A673 (cell line): ENCODE measurements at regions not wholly inside any gene's neighbourhood (a gene's known extent, or its start where the extent isn't known, plus 50 kb on each side); places are given as distances from the start of the nearest gene placed in this dataset.

Source experiments
- BruUV-seq: library from RNA; stranded (reverse); fragments of 400-500 nt; replicated peaks from 2 replicates; lab custom pipeline; 2021; lab: Mats Ljungman, UMichigan
- CTCF ChIA-PET: fragments of 300-600 bp; sonication (Branson Sonifier 250); formaldehyde crosslinking; loops from one replicate; lab custom pipeline; 2022; ENCODE audit warnings: antibody characterized with exemption; lab: Charles Lee
- POLR2A ChIA-PET: fragments of 300-600 bp; sonication (Branson Sonifier 250); formaldehyde crosslinking; loops from one replicate; lab custom pipeline; 2022; ENCODE audit warnings: antibody characterized with exemption; ENCODE audit not compliant: low non-redundant PET; lab: Charles Lee
- DNase-seq: peaks from one replicate; pipeline ENCODE4 v3.0.0-alpha.2; 2015; ENCODE audit warnings: low spot score
- H3K27ac ChIP-seq: fragments of 200-600 bp; sonication (generic); 2 replicates; pipeline ENCODE4 v1.5.1; 2016; ENCODE audit warnings: mixed run types, low read depth, mild to moderate bottlenecking, mixed read lengths, antibody characterized with exemption, low read length; ENCODE audit not compliant: poor library complexity, severe bottlenecking
- H3K27me3 ChIP-seq: fragments of 200-600 bp; sonication (generic); replicated peaks from 2 replicates; pipeline ENCODE4 v1.6.1; 2017; ENCODE audit warnings: mixed run types, low read depth, mild to moderate bottlenecking, mixed read lengths, antibody characterized with exemption, low read length; ENCODE audit not compliant: insufficient read depth, poor library complexity
- H3K36me3 ChIP-seq: fragments of 200-600 bp; sonication (generic); 2 replicates; pipeline ENCODE4 v1.6.1; 2016; ENCODE audit warnings: mixed run types, mild to moderate bottlenecking, mixed read lengths, antibody characterized with exemption, low read length; ENCODE audit not compliant: insufficient read depth, poor library complexity, severe bottlenecking
- H3K4me1 ChIP-seq: fragments of 200-600 bp; sonication (generic); 2 replicates; pipeline ENCODE4 v1.6.1; 2017; ENCODE audit warnings: mixed run types, mild to moderate bottlenecking, mixed read lengths, antibody characterized with exemption, low read length; ENCODE audit not compliant: insufficient read depth, poor library complexity, severe bottlenecking
- H3K4me3 ChIP-seq: fragments of 200-600 bp; sonication (generic); 2 replicates; pipeline ENCODE4 v1.5.1; 2016; ENCODE audit warnings: low read depth, mixed run types, mild to moderate bottlenecking, mixed read lengths, low read length; ENCODE audit not compliant: poor library complexity, severe bottlenecking
- H3K9me3 ChIP-seq: fragments of 200-600 bp; sonication (generic); 2 replicates; pipeline ENCODE4 v1.6.1; 2016; ENCODE audit warnings: mixed run types, low read depth, mild to moderate bottlenecking, mixed read lengths, antibody characterized with exemption, low read length; ENCODE audit not compliant: poor library complexity, severe bottlenecking
- CTCF ChIP-seq: fragments of 300-800, 200-600 bp; sonication (generic); conservative IDR thresholded peaks from 2 replicates; pipeline ENCODE4 v1.5.1; 2017; ENCODE audit warnings: low read depth, mild to moderate bottlenecking, antibody characterized with exemption, low read length, moderate library complexity, mixed read lengths
- EZH2 ChIP-seq: fragments of 200-600 bp; sonication (generic); IDR thresholded peaks from 2 replicates; pipeline ENCODE4 v1.6.1; 2017; ENCODE audit warnings: borderline replicate concordance, low read depth, mild to moderate bottlenecking, mixed read lengths, antibody characterized with exemption, low read length; ENCODE audit not compliant: poor library complexity, severe bottlenecking
- intact Hi-C: fragments of 100-400 bp; cut with micrococcal nuclease; formaldehyde crosslinking; loops from one replicate; pipeline ENCODE4 v1.10.0; 2022; ENCODE audit not compliant: unreplicated experiment

DNA sequence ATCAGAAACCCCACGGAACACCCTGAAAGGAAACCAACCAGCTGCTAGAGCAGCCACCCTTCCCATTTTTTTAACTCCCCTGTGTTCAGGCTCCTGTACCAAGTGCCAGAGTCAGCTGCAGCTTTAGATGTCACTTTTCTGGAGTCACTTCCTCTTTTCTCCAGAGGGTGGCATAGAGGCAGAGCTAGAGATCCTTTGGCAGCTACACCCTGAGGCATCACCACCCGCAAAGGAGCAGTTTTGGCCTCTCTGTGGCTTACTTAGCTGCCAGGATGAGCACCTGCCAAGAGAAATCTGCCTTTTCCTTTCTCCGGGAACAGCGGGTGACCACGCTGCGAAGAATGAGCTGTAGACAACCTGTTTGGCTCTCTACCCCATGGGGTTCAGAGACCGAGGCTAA lies 58.0 kb upstream of the CHRDL1 start:
- H3K27ac ChIP-seq: no peak overlapping the region
- no peaks in the 10 kb centered on the region for H3K4me1 ChIP-seq
- no peak overlapping the region for H3K4me3 ChIP-seq
- ChIA-PET CTCF (interaction anchor here (1.3 to 1.8 kb wide), 2 partner anchors 247 to 391 kb away, joined by 9 read pairs; no protein-coding TSS in a partner anchor), POLR2A (no interaction called here)
- peak; percentile 52 for DNase-seq
- H3K9me3 ChIP-seq: no peaks in the 10 kb centered on the region
- peaks cover 6% of the 10 kb centered on the region for H3K27me3 ChIP-seq
- no peaks in the 10 kb centered on the region for H3K36me3 ChIP-seq
- no TSS peak for BruUV-seq
- intact Hi-C loops: loop anchor here (2.0 kb wide), 2 partner anchors 243 to 391 kb away; partner anchors contain the start of gene PAK3
- TF ChIP-seq EZH2: no peak
- peak; percentile 46 for TF ChIP-seq CTCF

GRCh38 chrX:110852180-110852579 lies 56.6 kb upstream of the CHRDL1 start:
- ChIA-PET POLR2A (no interaction called here), CTCF (no interaction called here)
- intact Hi-C loops: loop anchor here (2.0 kb wide), 2 partner anchors 245 to 393 kb away; partner anchors contain the start of gene PAK3
- H3K27ac ChIP-seq: no peak overlapping the region
- no TSS peak for BruUV-seq
- TF ChIP-seq CTCF (peak; percentile 76), EZH2 (no peak)
- no peaks in the 10 kb centered on the region for H3K36me3 ChIP-seq
- H3K4me3 ChIP-seq: no peak overlapping the region
- no peaks in the 10 kb centered on the region for H3K4me1 ChIP-seq
- peaks cover 6% of the 10 kb centered on the region for H3K27me3 ChIP-seq
- H3K9me3 ChIP-seq: no peaks in the 10 kb centered on the region
- peak; percentile 52 for DNase-seq

- H3K36me3 ChIP-seq: no peaks in the 10 kb centered on the region
- TF ChIP-seq CTCF (no peak), EZH2 (no peak)
- no peak overlapping the region for H3K27ac ChIP-seq
- H3K4me1 ChIP-seq: no peaks in the 10 kb centered on the region
- peak; percentile 18 for DNase-seq
- no peak overlapping the region for H3K4me3 ChIP-seq
- CTCF ChIA-PET: no interaction called here
- POLR2A ChIA-PET: no interaction called here
- intact Hi-C loops: loop anchor here (2.0 kb wide), 2 partner anchors 245 to 393 kb away; partner anchors contain the start of gene PAK3
- H3K9me3 ChIP-seq: no peaks in the 10 kb centered on the region
- BruUV-seq: no TSS peak
- peaks cover 6% of the 10 kb centered on the region for H3K27me3 ChIP-seq
Observed at GRCh38 chrX:110851780-110852179, 56.2 kb upstream of the CHRDL1 start.
